Heart left ventricle (tissue), 16 donors: ENCODE measurements at regions not wholly inside any gene's neighbourhood (a gene's known extent, or its start where the extent isn't known, plus 50 kb on each side); places are given as distances from the start of the nearest gene placed in this dataset.

Source experiments
- ATAC-seq, 4 donors: fragments of 200-7000 bp; cut with Tn5 transposase; one replicate each; pipeline ENCODE4 v1.9.1; 2020 to 2022; ENCODE audit warnings: moderate library complexity in 4 of 4, mild to moderate bottlenecking in 3 of 4, moderate number of reproducible peaks in 1 of 4
- DNase-seq, 5 donors: peaks; one replicate each; pipeline ENCODE4 v3.0.0-alpha.2; 2020
- H3K27ac ChIP-seq, 12 donors: fragments of 200-600 bp; sonication (generic) in 4 of 12; one replicate each; pipeline versions ENCODE4 v1.5.0 to v1.8.0; 2016 to 2022; ENCODE audit warnings: mild to moderate bottlenecking in 2 of 12
- H3K27me3 ChIP-seq, 9 donors: fragments of 200-600 bp; sonication (generic) in 2 of 9; one replicate each; pipeline versions ENCODE4 v1.5.1 to v1.8.0; 2016 to 2022; ENCODE audit warnings: mild to moderate bottlenecking in 3 of 9
- H3K36me3 ChIP-seq, 9 donors: fragments of 200-600 bp; sonication (generic) in 2 of 9; one replicate each; pipeline versions ENCODE4 v1.5.0 to v1.8.0; 2018 to 2022; ENCODE audit warnings: mild to moderate bottlenecking in 2 of 9
- H3K4me1 ChIP-seq, 12 donors: fragments of 200-600 bp; sonication (generic) in 4 of 12; one replicate each; pipeline versions ENCODE4 v1.5.0 to v1.8.0; 2016 to 2022; ENCODE audit warnings: mild to moderate bottlenecking in 3 of 12
- H3K4me3 ChIP-seq, 12 donors: fragments of 200-600 bp; sonication (generic) in 4 of 12; one replicate each; pipeline versions ENCODE4 v1.5.0 to v1.8.0; 2017 to 2022; ENCODE audit warnings: mild to moderate bottlenecking in 9 of 12, moderate library complexity in 4 of 12
- H3K9me3 ChIP-seq, 12 donors: fragments of 200-600 bp; sonication (generic) in 4 of 12; one replicate each; pipeline versions ENCODE4 v1.5.0 to v1.8.0; 2016 to 2022; ENCODE audit warnings: mild to moderate bottlenecking in 1 of 12
- POLR2A ChIP-seq, 2 donors: fragments of 450-650 bp; IDR thresholded peaks; one replicate each; pipeline ENCODE4 v1.6.1; 2017; ENCODE audit warnings: antibody characterized with exemption in 2 of 2, mild to moderate bottlenecking in 2 of 2, moderate library complexity in 2 of 2
- WGBS, 4 donors: extraction: QIAGEN DNeasy Blood & Tissue Kit in 2 of 4; methylation state at CpG; one replicate each; pipeline versions ENCODE4 v1.1.5 to v1.1.7; 2013 to 2018; 5-methylcytosine and 5-hydroxymethylcytosine counted together
- intact Hi-C, 10 donors: fragments of 100-400 bp; cut with DNase I; formaldehyde crosslinking; loops; one replicate each; pipeline versions ENCODE4 v1.11.1 to v1.14.2; 2022
- TF ChIP-seq, protein P1 (sequence below), 12 donors: fragments of 200-600 bp; sonication (generic) in 4 of 12; IDR thresholded peaks; one replicate each; pipeline versions ENCODE4 v1.5.0 to v1.8.0; 2018 to 2022; ENCODE audit warnings: antibody characterized with exemption in 12 of 12, mild to moderate bottlenecking in 5 of 12
- donor health status: ischemic (EF 13 %, LVEDD 7.1; RV severe dilation, severe dysfunction).
- donor health status: healthy with polysubstance abuse.
- donor health status: DM: no; HTN: yes; CAD: no.
- donor health status: DM: no; HTN: no; CAD: no.
- donor health status: ischemic (EF 25% LVEDD 6.9; RV normal size, moderate dysfunction).
- donor health status: ischemic (EF 25% LVEDD 5.7; RV mildly dilated, moderate dysfunction).
- donor health status: healthy.
- donor health status: DM: yes; HTN: yes; CAD: no.
- donor health status: ischemic (EF 35%, LVEDD 5.7; RV mildly dilated, moderate dysfunction).
- donor health status: nonischemic (EF 11% LVEDD 7.7; RV severe dilation, severe dysfunction).
- donor health status: DM: yes; HTN: yes; CAD: no.
- donor health status: PGD.
- donor health status: ischemic (EF 29% LVEDD 5.4; RV normal size, mild dysfunction).
- donor health status: nonischemic (EF 23%, LVEDD 6.1; RV moderate dilation, normal function).

DNA sequence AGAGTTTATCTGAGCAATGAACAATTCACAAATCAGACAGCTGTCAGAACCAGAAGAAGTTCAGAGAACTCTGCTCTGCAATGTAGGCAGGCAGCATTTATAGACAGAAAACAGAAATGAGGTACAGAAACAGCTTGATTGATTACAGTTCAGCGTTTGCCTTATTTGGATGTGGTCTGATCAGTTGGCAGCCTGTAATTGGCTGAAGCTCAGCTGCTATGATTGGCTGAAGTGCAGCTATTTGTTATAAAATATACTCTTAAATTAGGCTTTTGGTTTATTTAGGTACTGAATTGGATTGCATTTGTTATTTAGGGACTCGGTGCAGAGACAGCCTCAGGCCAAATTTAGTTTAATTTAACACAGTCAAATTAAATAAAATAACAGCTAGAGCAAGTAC, 85.8 kb upstream of the JAZF1 start:
- H3K27me3 ChIP-seq, result no peaks in the 10 kb centered on the region
- H3K36me3 ChIP-seq, result no peaks in the 10 kb centered on the region
- H3K27ac ChIP-seq, result no peak overlapping the region
- H3K4me1 ChIP-seq, result no peaks in the 10 kb centered on the region
- DNase-seq, result no peak
- 57 to 80% (median 71%) methylated on average over 2 of the region's 2 CpGs for WGBS, 4 donors
- intact Hi-C loops, result no loop called here
- TF ChIP-seq, protein P1, sequence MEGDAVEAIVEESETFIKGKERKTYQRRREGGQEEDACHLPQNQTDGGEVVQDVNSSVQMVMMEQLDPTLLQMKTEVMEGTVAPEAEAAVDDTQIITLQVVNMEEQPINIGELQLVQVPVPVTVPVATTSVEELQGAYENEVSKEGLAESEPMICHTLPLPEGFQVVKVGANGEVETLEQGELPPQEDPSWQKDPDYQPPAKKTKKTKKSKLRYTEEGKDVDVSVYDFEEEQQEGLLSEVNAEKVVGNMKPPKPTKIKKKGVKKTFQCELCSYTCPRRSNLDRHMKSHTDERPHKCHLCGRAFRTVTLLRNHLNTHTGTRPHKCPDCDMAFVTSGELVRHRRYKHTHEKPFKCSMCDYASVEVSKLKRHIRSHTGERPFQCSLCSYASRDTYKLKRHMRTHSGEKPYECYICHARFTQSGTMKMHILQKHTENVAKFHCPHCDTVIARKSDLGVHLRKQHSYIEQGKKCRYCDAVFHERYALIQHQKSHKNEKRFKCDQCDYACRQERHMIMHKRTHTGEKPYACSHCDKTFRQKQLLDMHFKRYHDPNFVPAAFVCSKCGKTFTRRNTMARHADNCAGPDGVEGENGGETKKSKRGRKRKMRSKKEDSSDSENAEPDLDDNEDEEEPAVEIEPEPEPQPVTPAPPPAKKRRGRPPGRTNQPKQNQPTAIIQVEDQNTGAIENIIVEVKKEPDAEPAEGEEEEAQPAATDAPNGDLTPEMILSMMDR (IDR thresholded peaks at IDR 0.05), result no peak
- TF ChIP-seq POLR2A (IDR thresholded peaks at IDR 0.05), result no peak
- no peaks in the 10 kb centered on the region for H3K9me3 ChIP-seq
- no peak overlapping the region for H3K4me3 ChIP-seq
- no peak for ATAC-seq

DNA sequence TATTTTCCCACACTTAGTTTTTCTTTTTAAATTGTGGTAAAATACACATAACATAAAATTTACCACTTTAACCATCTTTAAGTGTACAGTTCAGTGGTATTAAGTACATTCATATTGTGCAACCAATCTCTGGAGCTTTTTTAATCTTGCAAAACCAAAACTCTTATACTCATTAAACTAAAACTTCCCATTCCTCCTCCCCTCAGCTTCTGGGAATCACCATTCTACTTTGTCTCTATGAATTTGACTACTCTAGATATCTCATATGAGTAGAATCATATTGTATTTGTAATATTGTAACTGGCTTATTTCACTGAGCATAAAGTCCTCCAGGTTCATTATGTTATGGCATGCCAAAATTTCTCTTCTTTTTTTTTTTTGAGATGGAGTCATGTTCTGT, 86.4 kb upstream of the JAZF1 start:
- Histone ChIP-seq H3K27ac (no peak overlapping the region), H3K27me3 (no peaks in the 10 kb centered on the region), H3K4me3 (no peak overlapping the region), H3K9me3 (no peaks in the 10 kb centered on the region), H3K4me1 (no peaks in the 10 kb centered on the region), H3K36me3 (no peaks in the 10 kb centered on the region)
- DNase-seq (no peak), ATAC-seq (no peak)
- TF ChIP-seq, protein P1 (IDR thresholded peaks at IDR 0.05), result no peak
- TF ChIP-seq POLR2A (IDR thresholded peaks at IDR 0.05), result no peak
- intact Hi-C loops, result no loop called here

DNA sequence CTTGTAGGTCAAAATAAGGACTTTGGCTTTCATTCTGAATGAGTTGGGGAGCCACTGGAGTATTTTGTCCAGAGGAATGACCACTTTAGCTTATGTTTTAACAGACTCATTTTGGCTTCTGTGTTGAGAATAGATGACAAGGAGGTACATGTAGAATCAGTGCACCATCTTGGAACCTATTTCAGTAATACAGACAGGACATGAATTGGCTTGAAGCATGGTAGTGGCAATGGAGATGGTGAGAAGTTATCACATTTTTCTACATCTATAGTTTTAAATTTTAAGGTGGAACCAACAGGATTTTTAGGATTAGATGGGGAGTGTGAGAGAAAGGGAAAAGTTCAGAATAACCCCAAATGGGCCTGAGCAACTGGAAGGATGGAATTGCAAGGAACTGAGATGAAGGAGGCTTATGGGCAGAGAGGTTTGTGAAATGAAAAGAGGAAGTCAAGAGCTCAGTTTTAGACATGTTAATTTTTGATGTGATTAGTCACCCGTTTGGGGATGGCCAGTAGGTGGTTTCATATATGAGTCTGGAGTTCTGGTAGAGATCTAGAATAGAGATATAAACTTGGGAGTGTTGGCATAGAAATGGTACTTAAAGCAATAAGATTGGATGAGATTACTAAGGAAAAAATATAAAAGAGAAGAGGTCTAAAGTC, 89.2 kb upstream of the JAZF1 start:
- intact Hi-C loops, result loop anchor here in 3 of 10 donors (5.0 kb wide), 3 partner anchors 68 to 133 kb away; partner anchors contain the start of gene JAZF1 (in 3 of the 3)
- H3K27ac ChIP-seq, result no peak overlapping the region
- no peaks in the 10 kb centered on the region for H3K27me3 ChIP-seq
- H3K4me3 ChIP-seq, result no peak overlapping the region
- DNase-seq (no peak), ATAC-seq (no peak)
- no peaks in the 10 kb centered on the region for H3K36me3 ChIP-seq
- no peaks in the 10 kb centered on the region for H3K9me3 ChIP-seq
- TF ChIP-seq, protein P1 (IDR thresholded peaks at IDR 0.05), result no peak
- TF ChIP-seq POLR2A (IDR thresholded peaks at IDR 0.05), result no peak
- WGBS, 4 donors, result 69 to 85% (median 71%) methylated on average over 1 of the region's 1 CpG
- H3K4me1 ChIP-seq, result peaks cover 0 to 5% (median 0%) of the 10 kb centered on the region in 12 donors

DNA sequence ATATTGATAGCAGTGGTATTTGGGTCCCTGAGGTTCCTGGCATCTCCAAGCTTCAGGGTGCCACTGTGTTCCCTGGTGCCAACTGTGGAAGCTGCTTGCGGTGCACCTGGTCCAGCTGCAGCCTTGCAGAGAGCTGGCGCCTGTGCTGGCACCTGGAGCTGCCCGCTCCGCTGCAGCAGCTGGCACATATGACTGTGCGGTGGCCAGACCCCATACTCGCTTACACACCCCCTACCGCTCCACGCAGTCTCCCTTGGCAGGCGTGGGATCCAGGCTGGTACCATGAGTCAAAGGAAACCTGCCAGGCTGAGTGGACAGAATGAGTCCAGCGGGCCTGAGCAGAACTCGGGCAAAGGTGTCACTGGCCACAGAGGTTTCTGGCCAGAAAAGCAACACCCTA, 89.9 kb upstream of the JAZF1 start:
- intact Hi-C loops, result loop anchor here in 3 of 10 donors (5.0 kb wide), 3 partner anchors 68 to 133 kb away; partner anchors contain the start of gene JAZF1 (in 3 of the 3)
- no peak for TF ChIP-seq POLR2A (IDR thresholded peaks at IDR 0.05)
- TF ChIP-seq, protein P1 (IDR thresholded peaks at IDR 0.05), result no peak
- Histone ChIP-seq H3K36me3 (no peaks in the 10 kb centered on the region), H3K27me3 (no peaks in the 10 kb centered on the region), H3K4me1 (peaks cover 0 to 5% (median 0%) of the 10 kb centered on the region in 12 donors), H3K9me3 (no peaks in the 10 kb centered on the region), H3K27ac (no peak overlapping the region), H3K4me3 (no peak overlapping the region)
- WGBS, 4 donors, result 90 to 98% (median 94%) methylated on average over 10 to 11 of the region's 11 CpGs
- ATAC-seq (no peak), DNase-seq (no peak)
